ENCODE measurements at regions not wholly inside any gene's neighbourhood (a gene's known extent, or its start where the extent isn't known, plus 50 kb on each side); places are given as distances from the start of the nearest gene placed in this dataset.
"Not testable (repeated sequence)": the region's sequence is repeated elsewhere in the genome, so short reads cannot be mapped to it uniquely, and the experiment has no call there.

- TF ChIP-seq CTCF (IDR thresholded peaks at IDR 0.05; ENCODE audit: low read depth, low read length, poor library complexity, severe bottlenecking); EZH2phosphoT487 (IDR thresholded peaks at IDR 0.05; ENCODE audit: borderline replicate concordance, low read length): not testable (repeated sequence)
Measured at GRCh38 chr3:177339220-177339703, 142.0 kb upstream of the TBL1XR1 start.
